ENCODE measurements at regions not wholly inside any gene's neighbourhood (a gene's known extent, or its start where the extent isn't known, plus 50 kb on each side); places are given as distances from the start of the nearest gene placed in this dataset.

DNA sequence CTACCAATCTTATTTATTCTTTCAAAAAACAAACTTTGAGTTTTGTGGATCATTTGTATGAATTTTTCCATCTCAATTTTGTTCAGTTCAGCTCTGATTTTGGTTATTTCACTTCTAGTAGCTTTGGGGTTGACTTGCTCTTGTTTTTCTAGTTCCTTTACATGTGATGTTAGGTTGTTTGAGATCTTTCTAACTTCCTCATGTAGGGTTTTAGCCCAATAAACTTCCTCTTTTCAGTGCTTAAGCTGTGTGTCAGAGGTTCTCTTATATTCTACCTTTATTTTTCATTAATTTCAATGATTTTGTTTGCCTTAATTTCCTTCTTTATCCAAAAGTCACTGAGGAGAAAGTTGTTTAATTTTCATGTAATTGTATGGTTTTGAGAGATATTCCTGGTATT is 860.4 kb upstream of the FBXO33 start:
- no peak for ATAC-seq
- Mint-ChIP-seq H3K27me3 (ENCODE audit: low read depth) (no peaks in the 10 kb centered on the region), H3K4me1 (ENCODE audit: low read depth) (no peaks in the 10 kb centered on the region), H3K9me3 (peaks cover 6% of the 10 kb centered on the region), H3K36me3 (ENCODE audit: insufficient read depth) (no peaks in the 10 kb centered on the region), H3K4me3 (no peak overlapping the region)
- no peak for DNase-seq

DNA sequence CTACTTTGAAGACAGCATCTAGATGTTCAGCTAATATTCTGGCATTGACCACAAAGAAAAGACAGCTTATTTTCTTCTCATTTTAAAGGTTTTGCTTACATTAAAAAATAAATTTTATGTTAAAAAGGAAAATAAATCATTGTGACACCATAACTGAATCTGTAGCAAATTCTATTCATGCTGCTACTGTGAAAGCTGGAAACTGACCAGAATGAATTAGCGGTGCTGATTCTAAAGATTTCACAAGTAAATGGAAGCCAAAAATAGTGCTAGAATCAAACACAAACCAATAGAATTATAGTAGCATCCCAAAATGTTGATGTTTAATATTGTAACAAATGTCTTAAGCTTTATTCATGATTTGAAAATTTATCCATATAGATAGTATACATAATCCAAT is 850.0 kb upstream of the FBXO33 start:
- Mint-ChIP-seq H3K4me1 (ENCODE audit: low read depth) (no peaks in the 10 kb centered on the region), H3K4me3 (no peak overlapping the region), H3K36me3 (ENCODE audit: insufficient read depth) (no peaks in the 10 kb centered on the region), H3K9me3 (no peaks in the 10 kb centered on the region), H3K27me3 (ENCODE audit: low read depth) (no peaks in the 10 kb centered on the region)
- ATAC-seq (no peak), DNase-seq (no peak)

DNA sequence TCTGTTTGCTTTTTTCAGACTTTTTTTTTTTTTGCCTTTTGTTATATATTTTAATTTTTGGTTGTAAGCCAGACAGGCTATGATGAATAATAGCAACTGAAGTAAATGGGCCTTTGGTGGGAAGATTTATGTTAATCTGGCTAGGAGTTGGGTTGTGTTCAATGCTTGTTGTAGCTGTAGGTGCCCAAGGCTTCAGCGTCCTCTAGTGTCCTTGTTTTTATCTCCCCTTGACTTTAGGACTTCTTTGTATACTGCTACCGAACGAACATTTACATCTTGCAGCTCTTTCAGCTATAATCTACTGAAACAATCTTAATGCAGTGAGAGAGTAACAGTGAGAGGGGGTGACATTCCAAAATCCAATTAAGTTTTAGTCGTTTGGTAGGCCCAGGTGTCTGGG is 848.4 kb upstream of the FBXO33 start:
- no peaks in the 10 kb centered on the region for H3K27me3 Mint-ChIP-seq (ENCODE audit: low read depth)
- no peaks in the 10 kb centered on the region for H3K9me3 Mint-ChIP-seq
- no peaks in the 10 kb centered on the region for H3K4me1 Mint-ChIP-seq (ENCODE audit: low read depth)
- H3K4me3 Mint-ChIP-seq = no peak overlapping the region
- no peak for ATAC-seq
- DNase-seq = no peak
- H3K36me3 Mint-ChIP-seq (ENCODE audit: insufficient read depth) = no peaks in the 10 kb centered on the region

DNA sequence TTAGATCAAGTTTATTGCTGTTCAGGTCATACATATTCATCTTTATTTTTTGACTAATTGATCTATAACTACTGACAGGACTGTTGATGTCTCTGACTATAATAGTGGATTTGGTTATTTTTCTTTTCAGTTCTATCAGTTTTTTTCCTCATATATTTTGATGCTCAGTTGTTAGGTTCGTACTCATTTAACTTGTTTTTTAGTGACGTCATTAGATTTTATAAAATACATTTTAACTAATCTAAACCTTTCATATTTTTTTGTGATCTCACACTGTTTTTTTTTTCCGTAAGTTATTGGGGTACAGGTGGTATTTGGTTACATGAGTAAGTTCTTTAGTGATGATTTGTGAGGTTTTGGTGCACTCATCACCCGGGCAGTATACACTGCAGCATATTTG is 841.2 kb upstream of the FBXO33 start:
- H3K4me1 Mint-ChIP-seq (ENCODE audit: low read depth) = no peaks in the 10 kb centered on the region

DNA sequence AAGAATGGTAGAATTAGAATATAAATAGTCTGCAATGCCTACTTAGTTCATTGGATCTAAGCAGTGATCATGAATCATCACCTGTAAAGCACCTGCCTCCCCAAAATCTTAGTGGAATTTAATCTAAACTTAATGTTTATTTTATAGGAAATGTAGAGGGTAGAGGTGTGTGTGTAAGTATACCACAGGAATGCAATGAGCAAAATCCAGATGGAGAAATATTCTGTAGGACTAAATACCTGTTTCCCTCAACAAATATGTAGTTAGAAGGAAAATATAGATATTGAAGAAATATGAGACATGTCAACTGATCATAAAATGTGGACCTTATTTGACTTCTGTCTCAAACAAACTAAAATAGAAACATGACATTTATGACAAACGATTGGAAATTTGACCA is 839.2 kb upstream of the FBXO33 start:
- DNase-seq = no peak
- no peaks in the 10 kb centered on the region for H3K27me3 Mint-ChIP-seq (ENCODE audit: low read depth)
- no peak for ATAC-seq
- no peaks in the 10 kb centered on the region for H3K36me3 Mint-ChIP-seq (ENCODE audit: insufficient read depth)
- H3K4me3 Mint-ChIP-seq = no peak overlapping the region
- no peaks in the 10 kb centered on the region for H3K4me1 Mint-ChIP-seq (ENCODE audit: low read depth)
- H3K9me3 Mint-ChIP-seq = no peaks in the 10 kb centered on the region

More for the DNA sequence above, 841.2 kb upstream of the FBXO33 start:
- H3K36me3 Mint-ChIP-seq (ENCODE audit: insufficient read depth) = no peaks in the 10 kb centered on the region
- no peaks in the 10 kb centered on the region for H3K9me3 Mint-ChIP-seq
- no peak for DNase-seq
- no peaks in the 10 kb centered on the region for H3K27me3 Mint-ChIP-seq (ENCODE audit: low read depth)
- H3K4me3 Mint-ChIP-seq = no peak overlapping the region
- no peak for ATAC-seq

DNA sequence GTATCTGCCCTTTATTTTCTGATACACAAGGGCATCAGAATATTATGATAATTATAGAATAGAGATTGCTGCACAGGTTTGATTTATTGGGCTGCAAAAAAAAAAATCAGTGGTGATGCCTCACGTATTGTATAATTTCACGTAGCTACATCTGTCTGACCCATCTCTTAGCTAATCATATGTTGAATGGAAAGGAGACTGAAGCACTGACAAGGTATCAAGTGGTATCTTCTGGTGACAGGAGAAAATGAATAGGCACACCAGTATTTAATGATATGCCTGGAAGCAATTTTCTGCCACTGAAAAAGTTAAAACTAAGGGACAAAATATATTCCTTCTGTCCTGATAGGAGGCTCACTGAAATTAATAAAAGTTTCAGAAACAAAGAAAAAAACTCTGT is 837.2 kb upstream of the FBXO33 start:
- H3K36me3 Mint-ChIP-seq (ENCODE audit: insufficient read depth) = no peaks in the 10 kb centered on the region
- DNase-seq (no peak), ATAC-seq (no peak)
- H3K4me3 Mint-ChIP-seq = no peak overlapping the region
- no peaks in the 10 kb centered on the region for H3K27me3 Mint-ChIP-seq (ENCODE audit: low read depth)
- H3K4me1 Mint-ChIP-seq (ENCODE audit: low read depth) = no peaks in the 10 kb centered on the region
- no peaks in the 10 kb centered on the region for H3K9me3 Mint-ChIP-seq

DNA sequence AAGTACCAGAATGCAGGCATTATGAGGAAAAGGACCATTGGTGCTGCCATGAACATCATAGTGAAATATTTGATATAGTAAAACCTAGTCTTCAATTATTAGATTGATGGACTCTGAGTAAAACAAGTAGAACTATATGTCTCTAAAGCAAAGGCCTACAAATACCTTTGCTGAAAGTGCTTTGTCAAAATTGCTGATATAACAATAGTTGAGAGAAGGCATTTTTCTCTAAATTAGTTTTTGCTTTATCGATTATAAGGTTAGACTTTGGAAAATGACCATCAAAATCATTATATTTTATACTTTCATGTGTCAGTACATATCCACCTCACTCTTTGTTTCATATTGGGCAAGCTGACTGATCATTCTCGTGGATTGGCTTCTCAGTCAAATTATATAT is 836.0 kb upstream of the FBXO33 start:
- no peaks in the 10 kb centered on the region for H3K36me3 Mint-ChIP-seq (ENCODE audit: insufficient read depth)
- H3K27me3 Mint-ChIP-seq (ENCODE audit: low read depth) = no peaks in the 10 kb centered on the region
- H3K4me1 Mint-ChIP-seq (ENCODE audit: low read depth) = no peaks in the 10 kb centered on the region
- H3K9me3 Mint-ChIP-seq = no peaks in the 10 kb centered on the region
- ATAC-seq (no peak), DNase-seq (no peak)
- H3K4me3 Mint-ChIP-seq = no peak overlapping the region

DNA sequence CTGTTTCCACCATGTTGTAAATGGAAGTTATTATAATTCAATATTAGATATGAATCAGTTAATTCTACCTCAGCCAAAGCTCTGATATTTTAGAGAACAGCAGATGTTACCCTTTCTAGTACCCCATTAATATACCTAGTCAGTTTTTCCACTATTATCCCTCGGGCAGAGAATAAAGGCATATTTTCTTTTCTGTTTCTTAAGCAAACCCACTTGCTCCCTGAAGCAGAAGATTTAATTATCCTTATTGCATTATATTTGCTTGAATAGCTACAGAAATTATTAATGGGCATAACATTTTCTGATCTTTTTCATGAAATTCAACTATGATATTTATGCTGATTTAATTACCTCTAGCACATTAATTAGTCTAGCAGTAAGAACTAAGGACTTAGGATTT is 832.9 kb upstream of the FBXO33 start:
- ATAC-seq = no peak
- H3K9me3 Mint-ChIP-seq = no peaks in the 10 kb centered on the region
- H3K27me3 Mint-ChIP-seq (ENCODE audit: low read depth) = no peaks in the 10 kb centered on the region
- no peaks in the 10 kb centered on the region for H3K4me1 Mint-ChIP-seq (ENCODE audit: low read depth)
- H3K36me3 Mint-ChIP-seq (ENCODE audit: insufficient read depth) = no peaks in the 10 kb centered on the region
- H3K4me3 Mint-ChIP-seq = no peak overlapping the region
- no peak for DNase-seq

DNA sequence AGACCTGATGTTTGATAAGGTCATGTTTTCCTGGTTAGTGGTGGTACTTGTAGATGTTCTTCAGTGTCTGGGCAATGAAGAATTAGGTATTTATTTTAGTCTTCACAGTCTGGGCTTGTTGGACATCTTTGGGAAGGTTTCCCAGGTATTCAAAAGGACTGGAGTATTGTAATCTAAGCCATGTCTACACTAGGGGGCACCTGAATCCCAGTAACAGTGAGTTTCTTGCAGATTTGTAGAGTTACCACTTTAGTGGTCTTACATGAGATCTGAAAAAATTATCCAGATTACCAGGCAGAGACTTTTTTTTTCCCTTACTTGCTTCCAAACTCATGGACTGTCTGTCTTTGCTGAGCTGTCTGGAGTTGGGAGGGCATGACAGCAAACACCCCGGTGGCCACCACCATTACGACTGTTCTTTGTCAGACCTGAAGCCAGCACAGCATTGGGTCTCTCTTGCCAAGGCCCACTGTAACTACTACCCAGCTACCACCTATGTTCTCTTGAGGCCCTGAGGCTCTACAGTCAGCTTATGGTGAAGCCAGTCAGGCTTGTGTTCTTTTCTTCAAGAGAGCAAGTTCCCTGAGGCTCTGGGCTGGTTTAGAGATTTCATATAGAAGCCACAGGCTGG is 820.7 kb upstream of the FBXO33 start:
- H3K27me3 Mint-ChIP-seq (ENCODE audit: low read depth) = no peaks in the 10 kb centered on the region
- H3K9me3 Mint-ChIP-seq = no peaks in the 10 kb centered on the region
- H3K4me3 Mint-ChIP-seq = no peak overlapping the region
- H3K36me3 Mint-ChIP-seq (ENCODE audit: insufficient read depth) = no peaks in the 10 kb centered on the region
- DNase-seq (no peak), ATAC-seq (no peak)
- no peaks in the 10 kb centered on the region for H3K4me1 Mint-ChIP-seq (ENCODE audit: low read depth)

DNA sequence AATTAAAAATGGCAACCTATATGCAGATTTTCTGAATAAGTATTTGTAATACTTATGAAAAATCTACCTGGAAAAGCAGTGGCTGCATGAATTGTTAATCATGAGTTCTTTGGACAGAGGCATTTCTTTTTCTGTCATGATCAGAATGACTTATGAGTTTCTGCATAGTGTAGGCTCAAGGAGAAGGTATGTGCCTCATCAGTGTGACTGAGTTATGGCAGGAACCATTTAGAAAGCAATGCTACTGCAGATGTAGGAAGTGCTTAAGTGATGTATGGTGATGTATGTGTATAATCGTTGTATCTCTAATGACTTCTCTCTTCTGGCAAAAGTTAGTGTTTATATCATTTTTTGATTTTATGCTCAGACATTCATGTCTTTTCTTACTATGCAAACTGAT is 816.4 kb upstream of the FBXO33 start:
- DNase-seq (no peak), ATAC-seq (no peak)
- Mint-ChIP-seq H3K4me3 (no peak overlapping the region), H3K4me1 (ENCODE audit: low read depth) (no peaks in the 10 kb centered on the region), H3K27me3 (ENCODE audit: low read depth) (no peaks in the 10 kb centered on the region), H3K9me3 (peaks cover 4% of the 10 kb centered on the region), H3K36me3 (ENCODE audit: insufficient read depth) (no peaks in the 10 kb centered on the region)

DNA sequence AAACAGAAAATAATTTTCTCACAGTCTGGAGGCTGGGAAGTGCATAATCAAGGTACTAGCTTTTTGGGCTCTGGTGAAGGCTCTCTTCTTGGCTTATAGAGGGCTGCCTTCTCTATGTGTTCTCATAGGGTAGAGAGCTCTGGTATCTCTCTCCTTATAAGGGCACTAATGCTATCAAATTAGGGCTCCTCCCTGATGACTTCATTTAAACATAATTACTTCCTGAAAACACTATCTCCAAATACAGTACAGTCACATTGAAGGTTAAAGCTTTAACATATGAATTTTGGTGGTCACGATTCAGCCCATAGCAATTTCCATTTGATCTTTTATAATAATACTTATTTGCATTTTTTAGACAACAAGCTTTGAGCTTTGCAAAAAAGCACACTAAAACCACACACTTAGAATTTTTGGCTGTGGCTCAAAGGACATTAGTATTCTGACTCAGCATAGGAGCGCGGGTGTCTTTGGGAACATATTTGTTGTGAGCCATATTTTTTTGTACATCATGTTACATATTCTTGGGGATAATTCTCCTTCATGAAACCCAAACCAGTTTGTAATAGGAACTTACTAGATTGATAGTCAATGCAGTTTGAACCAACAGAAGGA is 808.1 kb upstream of the FBXO33 start:
- ATAC-seq (no peak), DNase-seq (no peak)
- Mint-ChIP-seq H3K9me3 (peaks cover 4% of the 10 kb centered on the region), H3K4me3 (no peak overlapping the region), H3K36me3 (ENCODE audit: insufficient read depth) (no peaks in the 10 kb centered on the region), H3K27me3 (ENCODE audit: low read depth) (no peaks in the 10 kb centered on the region), H3K4me1 (ENCODE audit: low read depth) (no peaks in the 10 kb centered on the region)

DNA sequence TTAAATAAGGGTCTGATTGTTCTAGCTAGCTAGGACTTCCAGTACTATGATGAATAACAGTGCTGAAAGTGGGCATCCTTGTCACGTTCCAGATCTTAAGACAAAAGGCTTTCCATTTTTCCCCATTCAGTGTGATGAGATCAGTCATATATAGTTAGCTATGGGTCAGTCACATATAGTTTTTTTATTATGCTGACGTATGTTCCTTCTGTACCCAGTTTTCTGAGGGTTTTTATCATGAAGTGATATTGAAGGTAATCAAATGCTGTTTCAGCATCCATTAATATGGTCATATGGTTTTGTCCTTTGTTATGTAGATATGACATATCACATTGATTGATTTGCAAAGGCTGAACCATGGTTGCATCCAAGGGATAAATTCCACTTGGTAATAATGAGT is 800.1 kb upstream of the FBXO33 start:
- no peak for ATAC-seq
- peaks cover 18% of the 10 kb centered on the region for H3K9me3 Mint-ChIP-seq
- no peaks in the 10 kb centered on the region for H3K4me1 Mint-ChIP-seq (ENCODE audit: low read depth)
- no peaks in the 10 kb centered on the region for H3K27me3 Mint-ChIP-seq (ENCODE audit: low read depth)
- DNase-seq = no peak
- no peaks in the 10 kb centered on the region for H3K36me3 Mint-ChIP-seq (ENCODE audit: insufficient read depth)
- H3K4me3 Mint-ChIP-seq = no peak overlapping the region

DNA sequence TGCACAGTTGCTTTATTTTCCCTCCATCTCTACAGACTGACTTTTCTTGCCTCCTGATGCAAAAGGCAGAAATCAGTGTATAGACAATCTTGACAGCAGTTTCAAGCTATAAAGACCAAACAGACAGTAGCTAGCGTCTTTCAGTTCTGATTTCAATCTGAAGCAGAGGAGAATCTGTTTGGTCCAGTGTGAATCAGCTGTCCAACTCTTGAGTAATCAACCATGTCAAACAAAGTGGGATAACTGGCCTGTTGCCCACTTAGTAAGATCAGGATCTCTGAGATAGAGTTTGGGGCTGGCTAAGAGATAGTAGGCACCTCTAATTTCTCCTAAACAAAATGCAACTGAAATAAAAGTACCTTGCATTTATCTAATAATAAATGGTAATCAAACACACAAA is 797.4 kb upstream of the FBXO33 start:
- Mint-ChIP-seq H3K4me3 (no peak overlapping the region), H3K27me3 (ENCODE audit: low read depth) (no peaks in the 10 kb centered on the region), H3K36me3 (ENCODE audit: insufficient read depth) (no peaks in the 10 kb centered on the region), H3K4me1 (ENCODE audit: low read depth) (no peaks in the 10 kb centered on the region), H3K9me3 (peaks cover 14% of the 10 kb centered on the region)
- ATAC-seq = no peak
- DNase-seq = no peak

DNA sequence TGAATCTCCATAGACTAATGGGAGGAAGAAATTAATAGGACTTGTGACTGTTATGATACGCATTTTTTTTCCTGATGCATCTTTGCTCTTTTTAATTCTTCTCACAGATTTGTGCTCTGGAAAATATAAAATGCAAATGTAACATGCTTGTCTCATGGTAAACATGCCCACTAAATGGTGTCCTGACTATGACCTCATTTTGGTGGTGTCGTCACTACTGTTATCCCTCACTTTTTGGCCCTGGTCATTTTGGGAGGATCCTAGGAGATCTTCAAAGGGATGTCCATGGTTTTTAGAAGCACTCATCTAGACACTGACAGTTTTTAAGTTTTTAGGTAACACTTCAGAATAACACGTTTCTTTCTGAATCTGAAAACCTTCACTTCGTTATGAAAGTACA is 790.8 kb upstream of the FBXO33 start:
- ATAC-seq (no peak), DNase-seq (no peak)
- H3K9me3 Mint-ChIP-seq = peaks cover 5% of the 10 kb centered on the region
- no peaks in the 10 kb centered on the region for H3K27me3 Mint-ChIP-seq (ENCODE audit: low read depth)
- no peaks in the 10 kb centered on the region for H3K36me3 Mint-ChIP-seq (ENCODE audit: insufficient read depth)
- no peak overlapping the region for H3K4me3 Mint-ChIP-seq
- peaks cover 1% of the 10 kb centered on the region for H3K4me1 Mint-ChIP-seq (ENCODE audit: low read depth)

DNA sequence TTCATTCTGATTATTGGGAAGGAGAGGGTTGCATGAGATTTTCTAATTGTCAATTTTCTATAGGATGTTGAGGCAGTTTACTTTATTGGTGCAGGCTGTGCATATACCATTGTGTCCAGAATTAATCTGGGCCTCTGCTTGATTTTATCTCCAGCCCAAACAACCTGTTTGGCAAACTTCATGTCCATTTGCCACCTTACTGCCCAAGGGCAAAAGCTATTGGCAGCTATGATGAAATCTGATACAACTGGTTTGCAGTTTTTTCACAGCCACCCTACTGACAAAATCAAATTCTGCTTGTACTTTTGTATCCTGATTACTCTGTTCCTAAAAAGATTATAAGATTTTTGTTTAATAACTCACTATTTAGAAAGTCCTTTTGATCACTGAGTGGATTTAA is 789.2 kb upstream of the FBXO33 start:
- Mint-ChIP-seq H3K27me3 (ENCODE audit: low read depth) (no peaks in the 10 kb centered on the region), H3K4me3 (no peak overlapping the region), H3K9me3 (peaks cover 1% of the 10 kb centered on the region), H3K4me1 (ENCODE audit: low read depth) (peaks cover 1% of the 10 kb centered on the region), H3K36me3 (ENCODE audit: insufficient read depth) (no peaks in the 10 kb centered on the region)
- DNase-seq (no peak), ATAC-seq (no peak)

DNA sequence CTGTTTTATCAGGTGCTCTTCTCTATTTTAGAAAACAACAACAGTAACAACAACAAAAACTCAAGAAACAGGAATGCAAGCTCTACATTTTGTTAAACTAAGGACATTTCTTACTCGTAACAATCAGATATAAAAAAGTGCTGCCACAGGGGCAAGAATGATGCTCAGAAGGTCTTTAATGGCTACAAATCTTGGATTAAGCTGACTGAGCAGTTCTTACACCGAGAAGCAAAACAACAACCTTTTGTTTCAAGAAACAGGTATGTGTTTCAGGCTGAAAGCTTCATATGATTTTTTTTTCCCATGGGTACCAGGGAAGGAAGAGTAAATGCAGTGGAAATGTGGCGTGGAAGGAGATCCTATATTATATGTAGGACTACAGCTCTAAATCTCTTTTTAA is 786.8 kb upstream of the FBXO33 start:
- H3K27me3 Mint-ChIP-seq (ENCODE audit: low read depth) = no peaks in the 10 kb centered on the region
- no peaks in the 10 kb centered on the region for H3K36me3 Mint-ChIP-seq (ENCODE audit: insufficient read depth)

More for the DNA sequence above, 786.8 kb upstream of the FBXO33 start:
- Mint-ChIP-seq H3K9me3 (peaks cover 2% of the 10 kb centered on the region), H3K4me3 (no peak overlapping the region), H3K4me1 (ENCODE audit: low read depth) (peaks cover 1% of the 10 kb centered on the region)
- ATAC-seq (no peak), DNase-seq (no peak)
